Cardiac fibroblast (primary cell): ENCODE measurements at regions not wholly inside any gene's neighbourhood (a gene's known extent, or its start where the extent isn't known, plus 50 kb on each side); places are given as distances from the start of the nearest gene placed in this dataset.

Source experiments
- DNase-seq, 2 donors: peaks; one replicate each; pipeline versions ENCODE4 v3.0.0 to v3.0.0-alpha.2; 2010; ENCODE audit warnings: low read depth in 2 of 2
- H3K4me3 ChIP-seq, 2 donors: replicated peaks in 1 of 2; 1 replicate in 1 of 2; 2 replicates in 1 of 2; pipeline ENCODE4 v1.5.1; 2011; ENCODE audit warnings: low read depth in 2 of 2, low read length in 2 of 2, mild to moderate bottlenecking in 2 of 2, moderate library complexity in 1 of 2
- CTCF ChIP-seq: IDR thresholded peaks from one replicate; pipeline ENCODE4 v1.5.1; 2011; ENCODE audit warnings: low read depth, mild to moderate bottlenecking, low read length, inconsistent platforms

DNA sequence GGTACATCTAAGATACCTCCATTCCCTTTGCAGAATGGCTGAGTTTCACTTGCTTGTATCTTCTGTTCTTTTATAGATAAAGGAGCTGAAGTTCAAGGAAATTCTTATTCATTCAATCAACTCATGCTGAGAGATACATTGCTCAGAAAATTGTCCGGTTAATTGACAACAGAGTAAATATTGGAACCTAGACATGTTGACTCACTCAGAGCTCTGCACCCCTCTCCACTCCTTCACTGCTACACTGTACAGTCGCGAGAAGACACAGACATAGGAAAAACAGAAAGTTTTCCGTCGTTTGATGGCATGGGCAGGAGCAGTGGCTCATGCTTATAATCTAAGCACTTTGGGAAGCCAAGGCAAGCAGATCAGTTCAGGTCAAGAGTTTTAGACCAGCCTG, 690.5 kb upstream of the SOX9 start:
- no peak for DNase-seq
- H3K4me3 ChIP-seq: no peak overlapping the region
- no peak for TF ChIP-seq CTCF

DNA sequence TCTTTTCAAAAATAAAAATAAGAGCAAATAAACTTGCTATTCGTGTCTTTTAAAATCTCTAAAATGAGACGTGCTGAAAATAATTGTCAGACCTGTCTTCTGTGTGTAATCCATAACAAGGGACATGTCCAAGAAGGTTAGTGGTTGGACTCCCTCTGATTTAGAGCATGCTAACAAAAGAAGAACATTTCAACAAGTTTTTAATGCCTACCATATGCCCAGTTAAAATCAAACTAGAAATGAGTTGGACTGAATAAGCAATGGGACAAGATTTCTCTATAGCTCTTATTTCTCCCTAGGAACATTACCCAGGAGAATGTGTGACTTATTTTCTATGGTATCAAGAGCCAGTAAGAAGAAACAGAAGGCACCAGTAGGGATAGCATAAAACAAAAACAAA, 689.7 kb upstream of the SOX9 start:
- no peak overlapping the region for H3K4me3 ChIP-seq
- no peak for TF ChIP-seq CTCF
- no peak for DNase-seq

- H3K4me3 ChIP-seq: no peak overlapping the region
- TF ChIP-seq CTCF: no peak
- peak in 1 of 2 donors; percentile 31 for DNase-seq
Measured at GRCh38 chr17:71432378-71433315, 688.2 kb upstream of the SOX9 start.

DNA sequence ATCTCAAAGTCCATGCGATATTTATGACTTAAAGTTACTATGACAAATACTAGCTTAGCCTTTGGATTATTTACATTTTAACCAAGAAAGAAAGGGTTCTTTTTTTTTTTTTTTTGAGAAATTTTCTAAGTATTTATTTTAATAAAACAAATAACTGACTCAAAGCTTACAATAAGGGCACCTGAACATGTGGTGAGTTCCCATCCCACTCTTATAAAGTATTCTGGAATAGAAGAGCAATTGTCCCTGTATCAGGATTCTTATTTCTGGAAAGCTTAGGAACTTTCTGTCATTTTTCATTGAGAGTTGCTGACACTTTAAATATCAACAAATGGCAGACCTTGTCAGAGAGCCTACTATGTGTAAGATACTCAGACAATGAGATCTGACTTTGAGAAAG, 686.1 kb upstream of the SOX9 start:
- no peak overlapping the region for H3K4me3 ChIP-seq
- no peak for TF ChIP-seq CTCF
- DNase-seq: no peak

DNA sequence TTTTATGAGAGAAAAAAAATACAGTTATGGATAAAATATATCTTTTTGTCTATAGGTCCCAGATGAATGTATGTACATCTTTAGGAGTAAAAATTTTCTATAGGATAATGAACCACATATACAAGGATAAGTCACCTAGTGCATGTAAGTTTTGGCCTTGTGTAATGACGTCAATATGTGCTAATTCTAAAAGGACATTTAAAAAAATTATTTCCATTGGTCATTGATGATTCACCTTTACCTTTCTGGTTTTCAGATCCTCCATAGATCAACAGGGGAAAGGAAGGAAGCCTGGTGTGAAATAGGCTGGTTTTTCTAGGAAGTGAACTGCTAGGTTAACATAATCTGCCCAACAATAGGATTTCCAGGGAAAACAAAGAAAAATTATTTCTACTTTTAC, 684.3 kb upstream of the SOX9 start:
- H3K4me3 ChIP-seq: no peak overlapping the region
- TF ChIP-seq CTCF: no peak

GRCh38 chr17:71437166-71437565, 683.7 kb upstream of the SOX9 start:
- DNase-seq: peak in 1 of 2 donors; percentile 11
- TF ChIP-seq CTCF: no peak
- no peak overlapping the region for H3K4me3 ChIP-seq

More for the DNA sequence above, 684.3 kb upstream of the SOX9 start:
- no peak for DNase-seq
